ENCODE measurements at regions not wholly inside any gene's neighbourhood (a gene's known extent, or its start where the extent isn't known, plus 50 kb on each side); places are given as distances from the start of the nearest gene placed in this dataset.

GRCh38 chr3:68467465-68467864 is 464.9 kb downstream of the TAFA4 start:
- DNase-seq (no peak), ATAC-seq (no peak)

GRCh38 chr3:68458581-68458980 is 473.8 kb downstream of the TAFA4 start:
- DNase-seq (no peak), ATAC-seq (no peak)

GRCh38 chr3:68448510-68449383 is 483.6 kb downstream of the TAFA4 start:
- no peak for ATAC-seq

GRCh38 chr3:68447885-68448284 is 484.5 kb downstream of the TAFA4 start:
- ATAC-seq: no peak
- no peak for DNase-seq

More at GRCh38 chr3:68448510-68449383, 483.6 kb downstream of the TAFA4 start:
- DNase-seq: no peak

- ATAC-seq: no peak
- DNase-seq: no peak
Measured at GRCh38 chr3:68441054-68441453, 491.3 kb downstream of the TAFA4 start.

- DNase-seq (no peak), ATAC-seq (no peak)
Measured at GRCh38 chr3:68436619-68437401, 495.5 kb downstream of the TAFA4 start.

GRCh38 chr3:68428495-68428894 is 503.9 kb downstream of the TAFA4 start:
- no peak for DNase-seq
- ATAC-seq: no peak

GRCh38 chr3:68424796-68425460 is 507.4 kb downstream of the TAFA4 start:
- ATAC-seq: no peak
- no peak for DNase-seq

- no peak for DNase-seq
Measured at GRCh38 chr3:68408626-68409025, 523.7 kb downstream of the TAFA4 start.

GRCh38 chr3:68403741-68404140 is 528.6 kb downstream of the TAFA4 start:
- no peak for ATAC-seq
- DNase-seq: no peak

More at GRCh38 chr3:68408626-68409025, 523.7 kb downstream of the TAFA4 start:
- ATAC-seq: no peak

- no peak for ATAC-seq
Measured at GRCh38 chr3:68402235-68402918, 530.0 kb downstream of the TAFA4 start.

GRCh38 chr3:68378631-68379030 is 553.7 kb downstream of the TAFA4 start:
- ATAC-seq (no peak), DNase-seq (no peak)

More at GRCh38 chr3:68402235-68402918, 530.0 kb downstream of the TAFA4 start:
- DNase-seq: no peak

GRCh38 chr3:68373727-68374126 is 558.6 kb downstream of the TAFA4 start:
- ATAC-seq: no peak

GRCh38 chr3:68363796-68364195 is 568.6 kb downstream of the TAFA4 start:
- ATAC-seq (no peak), DNase-seq (no peak)

More at GRCh38 chr3:68373727-68374126, 558.6 kb downstream of the TAFA4 start:
- DNase-seq: no peak

GRCh38 chr3:68360492-68360891 is 571.9 kb downstream of the TAFA4 start:
- ATAC-seq: no peak

GRCh38 chr3:68345781-68346180 is 586.6 kb downstream of the TAFA4 start:
- no peak for ATAC-seq
- DNase-seq: no peak

More at GRCh38 chr3:68360492-68360891, 571.9 kb downstream of the TAFA4 start:
- DNase-seq: no peak

- DNase-seq (no peak), ATAC-seq (no peak)
Measured at GRCh38 chr3:68342426-68342825, 589.9 kb downstream of the TAFA4 start.

GRCh38 chr3:68336042-68336441 is 596.3 kb downstream of the TAFA4 start:
- ATAC-seq: no peak
- no peak for DNase-seq

- no peak for ATAC-seq
Measured at GRCh38 chr3:68334367-68334986, 597.9 kb downstream of the TAFA4 start.

GRCh38 chr3:68328049-68328448 is 604.3 kb downstream of the TAFA4 start:
- ATAC-seq (no peak), DNase-seq (no peak)

More at GRCh38 chr3:68334367-68334986, 597.9 kb downstream of the TAFA4 start:
- DNase-seq: no peak

- DNase-seq (no peak), ATAC-seq (no peak)
Measured at GRCh38 chr3:68315964-68316363, 616.4 kb downstream of the TAFA4 start.
